HFF-Myc (cell line): ENCODE measurements at regions not wholly inside any gene's neighbourhood (a gene's known extent, or its start where the extent isn't known, plus 50 kb on each side); places are given as distances from the start of the nearest gene placed in this dataset.
A peak's percentile ranks its signal among the peaks of the same experiment; 100 is the strongest.

Experiments
- DNase-seq: peaks from one replicate; pipeline ENCODE4 v3.0.0-alpha.2; 2011; ENCODE audit warnings: low read depth; ENCODE audit errors: extremely low read depth
- H3K4me3 ChIP-seq: replicated peaks from 2 replicates; pipeline ENCODE4 v1.5.1; 2011; ENCODE audit warnings: low read depth, mild to moderate bottlenecking, control low read depth, low read length
- TF ChIP-seq, protein P1 (sequence below): IDR thresholded peaks from 2 replicates; pipeline ENCODE4 v1.5.1; 2012; ENCODE audit warnings: mild to moderate bottlenecking, low read depth, low read length, control low read depth; ENCODE audit errors: missing control alignments

DNA sequence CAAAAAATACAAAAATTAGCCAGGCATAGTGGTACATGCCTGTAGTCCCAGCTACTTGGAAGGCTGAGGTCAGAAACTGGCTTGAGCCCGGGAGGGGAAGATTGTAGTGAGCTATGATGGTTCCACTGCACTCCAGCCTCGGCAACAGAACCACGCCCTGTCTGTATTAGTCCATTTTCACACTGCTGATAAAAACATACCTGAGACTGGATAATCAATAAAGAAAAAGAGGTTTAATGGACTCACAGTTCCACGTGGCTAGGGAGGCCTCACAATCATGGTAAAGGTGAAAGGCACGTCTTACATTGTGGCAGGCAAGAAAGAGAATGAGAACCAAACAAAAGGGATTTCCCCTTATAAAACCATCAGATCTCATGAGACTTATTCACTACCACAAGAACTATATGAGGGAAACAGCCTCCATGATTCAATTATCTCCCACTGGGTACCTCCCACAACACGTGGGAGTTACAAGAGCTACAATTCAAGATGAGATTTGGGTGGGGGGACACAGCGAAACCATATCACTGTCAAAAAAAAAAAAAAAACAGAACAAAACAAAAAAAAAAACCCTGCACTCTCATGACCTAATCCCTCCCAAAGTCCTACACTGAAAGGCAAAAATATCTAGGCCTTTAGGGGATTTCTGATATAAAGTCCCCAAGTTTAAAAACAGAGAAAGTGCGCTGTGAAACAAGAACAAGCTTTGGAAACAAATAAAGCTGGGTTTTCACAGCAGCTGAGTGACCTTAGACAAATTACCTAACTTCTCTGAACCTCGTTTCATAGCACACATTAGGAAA lies 224.7 kb downstream of the IGSF11 start:
- no peak overlapping the region for H3K4me3 ChIP-seq
- DNase-seq, result no peak
- TF ChIP-seq, protein P1, sequence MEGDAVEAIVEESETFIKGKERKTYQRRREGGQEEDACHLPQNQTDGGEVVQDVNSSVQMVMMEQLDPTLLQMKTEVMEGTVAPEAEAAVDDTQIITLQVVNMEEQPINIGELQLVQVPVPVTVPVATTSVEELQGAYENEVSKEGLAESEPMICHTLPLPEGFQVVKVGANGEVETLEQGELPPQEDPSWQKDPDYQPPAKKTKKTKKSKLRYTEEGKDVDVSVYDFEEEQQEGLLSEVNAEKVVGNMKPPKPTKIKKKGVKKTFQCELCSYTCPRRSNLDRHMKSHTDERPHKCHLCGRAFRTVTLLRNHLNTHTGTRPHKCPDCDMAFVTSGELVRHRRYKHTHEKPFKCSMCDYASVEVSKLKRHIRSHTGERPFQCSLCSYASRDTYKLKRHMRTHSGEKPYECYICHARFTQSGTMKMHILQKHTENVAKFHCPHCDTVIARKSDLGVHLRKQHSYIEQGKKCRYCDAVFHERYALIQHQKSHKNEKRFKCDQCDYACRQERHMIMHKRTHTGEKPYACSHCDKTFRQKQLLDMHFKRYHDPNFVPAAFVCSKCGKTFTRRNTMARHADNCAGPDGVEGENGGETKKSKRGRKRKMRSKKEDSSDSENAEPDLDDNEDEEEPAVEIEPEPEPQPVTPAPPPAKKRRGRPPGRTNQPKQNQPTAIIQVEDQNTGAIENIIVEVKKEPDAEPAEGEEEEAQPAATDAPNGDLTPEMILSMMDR, result no peak

DNA sequence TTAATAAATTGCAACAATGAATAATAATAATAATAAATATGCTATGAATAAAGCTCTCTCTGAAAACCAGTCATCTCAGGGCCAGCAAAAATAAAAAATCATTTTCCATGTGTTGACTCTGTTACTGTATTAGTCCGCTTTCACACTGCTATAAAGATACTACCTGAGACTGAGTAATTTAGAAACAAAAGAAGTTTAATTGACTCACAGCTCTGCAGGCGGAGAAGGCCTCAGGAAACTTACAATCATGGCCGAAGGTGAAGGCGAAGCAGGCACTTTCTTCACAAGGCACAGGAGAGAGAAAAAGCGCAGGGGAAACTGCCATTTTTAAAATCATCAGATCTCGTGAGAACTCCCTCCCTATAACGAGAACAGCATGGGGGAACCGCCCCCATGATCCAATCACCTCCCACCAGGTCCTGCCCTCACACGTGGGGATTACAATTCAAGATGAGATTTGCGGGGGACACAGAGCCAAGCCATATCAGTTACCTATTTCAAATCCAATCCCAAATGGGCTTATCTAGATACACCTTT lies 224.1 kb downstream of the IGSF11 start:
- TF ChIP-seq, protein P1, result no peak
- no peak overlapping the region for H3K4me3 ChIP-seq
- no peak for DNase-seq

DNA sequence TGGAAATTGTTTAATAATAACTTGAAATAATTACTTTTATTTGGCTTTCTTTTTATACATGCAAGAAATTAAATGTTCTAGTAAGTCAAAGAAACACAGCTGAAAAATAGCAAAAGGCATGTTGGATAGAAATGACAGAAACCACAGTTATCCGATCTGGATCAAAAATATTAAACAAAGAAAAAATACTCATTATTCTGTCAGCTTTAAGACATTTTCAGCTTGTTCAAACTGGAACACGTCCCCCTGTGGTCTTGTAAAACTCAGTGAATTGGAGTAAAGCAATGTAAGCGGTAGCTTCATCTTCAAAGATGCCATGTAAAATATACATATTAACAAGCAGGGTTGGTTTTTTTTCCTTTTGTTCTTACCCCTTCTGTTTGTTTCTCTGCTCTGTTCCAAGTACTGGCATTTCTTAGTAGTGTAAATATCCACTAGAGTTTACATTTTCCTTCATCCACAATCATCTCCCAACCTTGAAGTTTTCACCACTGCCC lies 223.4 kb downstream of the IGSF11 start:
- TF ChIP-seq, protein P1, result no peak
- DNase-seq, result no peak

DNA sequence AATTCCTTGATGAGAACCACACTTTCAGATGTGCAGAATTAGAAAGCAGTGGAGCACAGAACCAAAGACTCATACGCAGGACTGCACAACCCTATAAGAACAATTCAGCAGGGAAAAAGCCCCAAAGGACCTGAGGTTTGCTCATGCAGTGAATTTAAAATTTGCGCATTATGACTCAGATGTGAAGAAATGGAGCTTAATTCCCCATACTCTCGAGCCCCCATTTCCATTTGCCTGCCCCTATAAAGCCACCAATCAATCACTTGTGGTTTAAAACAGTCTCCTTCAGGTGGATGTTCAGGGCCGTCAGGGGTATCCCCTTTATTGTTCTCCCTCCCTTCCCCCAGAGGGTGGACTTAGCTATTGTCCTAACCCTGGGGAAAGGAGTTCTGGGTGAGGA lies 221.2 kb downstream of the IGSF11 start:
- TF ChIP-seq, protein P1, result no peak
- DNase-seq, result no peak
- H3K4me3 ChIP-seq, result no peak overlapping the region

More for the DNA sequence above, 223.4 kb downstream of the IGSF11 start:
- H3K4me3 ChIP-seq, result no peak overlapping the region

DNA sequence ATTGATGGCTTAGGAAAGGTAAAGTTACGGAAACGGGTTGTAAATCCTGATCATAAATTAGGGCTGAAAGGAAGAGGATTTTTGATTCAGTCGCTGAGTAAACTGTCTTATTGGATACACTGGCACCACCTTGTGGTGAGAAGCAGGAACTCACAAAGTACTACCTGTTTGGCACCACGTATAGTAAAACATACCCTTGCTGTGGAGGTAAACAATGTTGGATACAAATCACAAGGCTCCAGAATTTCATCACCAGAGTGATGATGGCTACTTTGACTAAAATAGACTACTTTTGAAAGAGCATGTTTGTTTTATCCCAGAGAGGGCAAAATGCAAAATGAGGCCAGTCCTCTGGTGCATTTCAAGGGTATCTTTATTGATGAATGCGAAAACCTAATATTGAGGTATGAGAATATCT lies 216.9 kb downstream of the IGSF11 start:
- TF ChIP-seq, protein P1, result peak; percentile 72
- no peak overlapping the region for H3K4me3 ChIP-seq
- peak; percentile 4 for DNase-seq

DNA sequence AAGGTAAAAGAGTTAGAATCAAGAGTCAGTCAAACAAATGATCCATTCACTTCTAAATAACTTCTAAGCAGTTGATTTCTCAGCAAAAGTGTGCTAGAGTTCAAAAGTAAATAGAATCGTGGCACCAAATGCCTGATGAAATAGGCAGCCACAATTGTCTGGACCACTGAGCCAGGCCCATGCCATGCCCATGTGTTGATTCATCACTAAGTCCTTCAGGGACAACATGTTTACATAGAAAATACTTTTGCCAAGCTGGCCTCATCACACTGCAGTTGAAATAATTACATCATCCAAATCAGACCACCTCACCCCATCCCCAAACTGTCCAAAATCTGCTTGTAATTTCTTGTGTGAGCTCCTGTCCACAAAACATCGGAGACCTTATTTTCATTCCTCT lies 216.3 kb downstream of the IGSF11 start:
- no peak overlapping the region for H3K4me3 ChIP-seq
- TF ChIP-seq, protein P1, result no peak
- no peak for DNase-seq
